HEK293 (cell line): ENCODE measurements at regions not wholly inside any gene's neighbourhood (a gene's known extent, or its start where the extent isn't known, plus 50 kb on each side); places are given as distances from the start of the nearest gene placed in this dataset.

Experiments used
- ATF2 ChIP-seq: fragments of 450-650 bp; formaldehyde crosslinking; IDR thresholded peaks from 2 replicates; pipeline ENCODE4 v1.5.1; 2016; ENCODE audit warnings: missing biosample characterization, missing genetic modification characterization, low read depth
- ELK4 ChIP-seq: IDR thresholded peaks from 2 replicates; pipeline ENCODE4 v1.6.1; 2011; ENCODE audit warnings: mild to moderate bottlenecking, low read depth, low read length, borderline replicate concordance
- GFI1B ChIP-seq: fragments of 450-650 bp; formaldehyde crosslinking; IDR thresholded peaks from 2 replicates; pipeline ENCODE4 v1.5.1; 2016; ENCODE audit warnings: missing biosample characterization, missing genetic modification characterization
- KLF8 ChIP-seq: fragments of 450-650 bp; formaldehyde crosslinking; IDR thresholded peaks from 2 replicates; pipeline ENCODE4 v1.5.1; 2016; ENCODE audit warnings: missing biosample characterization, missing genetic modification characterization
- MEIS1 ChIP-seq: sonication (generic); formaldehyde crosslinking; IDR thresholded peaks from 2 replicates; pipeline ENCODE4 v1.8.1; 2022; ENCODE audit warnings: missing genetic modification reagents, mild to moderate bottlenecking, borderline replicate concordance
- PRDM10 ChIP-seq: fragments of 450-650 bp; formaldehyde crosslinking; IDR thresholded peaks from 2 replicates; pipeline ENCODE4 v1.5.1; 2016; ENCODE audit warnings: missing biosample characterization, missing genetic modification characterization
- SP7 ChIP-seq: fragments of 450-650 bp; formaldehyde crosslinking; IDR thresholded peaks from 2 replicates; pipeline ENCODE4 v1.5.1; 2016; ENCODE audit warnings: missing biosample characterization, missing genetic modification characterization
- WT1 ChIP-seq: fragments of 450-650 bp; formaldehyde crosslinking; IDR thresholded peaks from 2 replicates; pipeline ENCODE4 v1.5.1; 2016; ENCODE audit warnings: missing biosample characterization, missing genetic modification characterization
- ZBTB17 ChIP-seq: fragments of 450-650 bp; formaldehyde crosslinking; IDR thresholded peaks from 2 replicates; pipeline ENCODE4 v1.5.1; 2016; ENCODE audit warnings: missing biosample characterization, missing genetic modification characterization
- ZBTB21 ChIP-seq: fragments of 450-650 bp; formaldehyde crosslinking; IDR thresholded peaks from 2 replicates; pipeline ENCODE4 v1.5.1; 2017; ENCODE audit warnings: missing biosample characterization, missing genetic modification characterization
- ZNF23 ChIP-seq: fragments of 450-650 bp; formaldehyde crosslinking; IDR thresholded peaks from 2 replicates; pipeline ENCODE4 v1.5.1; 2016; ENCODE audit warnings: missing biosample characterization, missing genetic modification characterization, borderline replicate concordance
- ZNF24 ChIP-seq: fragments of 450-650 bp; formaldehyde crosslinking; IDR thresholded peaks from 2 replicates; pipeline ENCODE4 v1.5.1; 2016; ENCODE audit warnings: missing biosample characterization, missing genetic modification characterization
- ZNF292 ChIP-seq: fragments of 450-650 bp; formaldehyde crosslinking; IDR thresholded peaks from 2 replicates; pipeline ENCODE4 v1.5.1; 2016; ENCODE audit warnings: low read depth, missing biosample characterization, missing genetic modification characterization, borderline replicate concordance
- ZNF335 ChIP-seq: fragments of 450-650 bp; formaldehyde crosslinking; conservative IDR thresholded peaks from 2 replicates; pipeline ENCODE4 v1.5.1; 2016; ENCODE audit warnings: missing biosample characterization, missing genetic modification characterization
- ZNF366 ChIP-seq: fragments of 450-650 bp; formaldehyde crosslinking; conservative IDR thresholded peaks from 2 replicates; pipeline ENCODE4 v1.5.1; 2016; ENCODE audit warnings: missing biosample characterization, missing genetic modification characterization
- ZNF398 ChIP-seq: fragments of 450-650 bp; formaldehyde crosslinking; IDR thresholded peaks from 2 replicates; pipeline ENCODE4 v1.5.1; 2017; ENCODE audit warnings: missing biosample characterization, missing genetic modification characterization
- ZNF449 ChIP-seq: fragments of 450-650 bp; formaldehyde crosslinking; IDR thresholded peaks from 2 replicates; pipeline ENCODE4 v1.5.1; 2017; ENCODE audit warnings: missing biosample characterization, mild to moderate bottlenecking, missing genetic modification characterization, moderate library complexity
- ZNF473 ChIP-seq: fragments of 450-650 bp; formaldehyde crosslinking; IDR thresholded peaks from 2 replicates; pipeline ENCODE4 v1.5.1; 2017; ENCODE audit warnings: missing biosample characterization, missing genetic modification characterization
- ZNF518A ChIP-seq: fragments of 450-650 bp; formaldehyde crosslinking; conservative IDR thresholded peaks from 2 replicates; pipeline ENCODE4 v1.5.1; 2016; ENCODE audit warnings: low read depth, missing biosample characterization, missing genetic modification characterization
- ZNF530 ChIP-seq: fragments of 450-650 bp; formaldehyde crosslinking; IDR thresholded peaks from 2 replicates; pipeline ENCODE4 v1.5.1; 2016; ENCODE audit warnings: low read depth, missing biosample characterization, missing genetic modification characterization
- ZNF558 ChIP-seq: fragments of 450-650 bp; formaldehyde crosslinking; IDR thresholded peaks from 2 replicates; pipeline ENCODE4 v1.5.1; 2016; ENCODE audit warnings: missing biosample characterization, missing genetic modification characterization
- ZNF571 ChIP-seq: fragments of 450-650 bp; formaldehyde crosslinking; IDR thresholded peaks from 2 replicates; pipeline ENCODE4 v1.5.0; 2017; ENCODE audit warnings: missing biosample characterization, missing genetic modification characterization
- ZNF660 ChIP-seq: fragments of 450-650 bp; IDR thresholded peaks from 2 replicates; pipeline ENCODE4 v1.5.1; 2018; ENCODE audit warnings: missing biosample characterization, mild to moderate bottlenecking, missing genetic modification characterization
- ZNF837 ChIP-seq: fragments of 450-650 bp; formaldehyde crosslinking; IDR thresholded peaks from 2 replicates; pipeline ENCODE4 v1.5.1; 2016; ENCODE audit warnings: missing biosample characterization, missing genetic modification characterization

GRCh38 chr17:74042744-74043486 is 160.6 kb upstream of the RPL38 start (continued):
- TF ChIP-seq ZNF518A = peak; percentile 60; the same call in 1 of the 2 replicates
- no peak for TF ChIP-seq PRDM10 (tag by site-specific recombination)
- no peak for TF ChIP-seq ATF2 (tag by site-specific recombination)
- no peak for TF ChIP-seq ZNF558 (tag by site-specific recombination)
- 0 out of 2 replicates have a peak, but pooled peaks have one; percentile 19 for TF ChIP-seq ZNF335
- no peak for TF ChIP-seq ZNF23 (tag by site-specific recombination)
- TF ChIP-seq ZBTB17 (tag by site-specific recombination) = 0 out of 2 replicates have a peak, but pooled peaks have one; percentile 28
- no peak for TF ChIP-seq GFI1B (tag by site-specific recombination)
- TF ChIP-seq ZNF292 = no peak
- no peak for TF ChIP-seq MEIS1 (CRISPR knock-in tag)
- peak; percentile 61; the same call in 1 of the 2 replicates for TF ChIP-seq ZNF24 (tag by site-specific recombination)
- 0 out of 2 replicates have a peak, but pooled peaks have one; percentile 53 for TF ChIP-seq SP7 (tag by site-specific recombination)
- TF ChIP-seq ZNF837 (tag by site-specific recombination) = no peak
- peak; percentile 50; the same call in 1 of the 2 replicates for TF ChIP-seq ZBTB21 (tag by site-specific recombination)
- 0 out of 2 replicates have a peak, but pooled peaks have one; percentile 18 for TF ChIP-seq KLF8 (tag by site-specific recombination)
- peak; percentile 75; the same call in 1 of the 2 replicates for TF ChIP-seq ZNF660
- TF ChIP-seq ELK4 = no peak
- TF ChIP-seq ZNF473 (tag by site-specific recombination) = no peak
- no peak for TF ChIP-seq WT1 (tag by site-specific recombination)
- TF ChIP-seq ZNF530 (tag by site-specific recombination) = no peak
- peak; percentile 44; the same call in 1 of the 2 replicates for TF ChIP-seq ZNF398
- TF ChIP-seq ZNF366 (tag by site-specific recombination) = peak; percentile 69
- TF ChIP-seq ZNF449 (tag by site-specific recombination) = peak; percentile 62; the same call in 1 of the 2 replicates
- no peak for TF ChIP-seq ZNF571 (tag by site-specific recombination)
